ENCODE measurements at regions not wholly inside any gene's neighbourhood (a gene's known extent, or its start where the extent isn't known, plus 50 kb on each side); places are given as distances from the start of the nearest gene placed in this dataset.

DNA sequence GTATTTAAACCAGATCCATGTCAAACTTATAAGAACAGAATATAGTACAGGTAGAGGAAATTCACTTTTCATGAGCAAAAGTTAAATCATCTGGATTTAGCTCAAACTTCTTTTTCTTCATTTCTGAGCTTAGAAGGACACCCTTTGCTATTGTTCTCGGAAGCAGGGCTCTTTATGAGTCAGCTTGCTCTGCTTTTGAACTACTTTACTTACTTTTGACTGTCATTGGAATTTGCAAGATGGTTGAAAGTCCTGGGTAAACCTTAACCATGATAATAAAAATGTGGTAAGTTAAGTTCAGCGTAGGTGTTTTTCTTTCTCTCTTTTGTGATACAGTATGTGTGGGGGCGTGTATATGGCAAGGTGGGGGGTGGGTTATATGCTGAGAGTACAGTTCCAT, 312.7 kb upstream of the DPH6 start (continued):
- TF ChIP-seq, protein P1, sequence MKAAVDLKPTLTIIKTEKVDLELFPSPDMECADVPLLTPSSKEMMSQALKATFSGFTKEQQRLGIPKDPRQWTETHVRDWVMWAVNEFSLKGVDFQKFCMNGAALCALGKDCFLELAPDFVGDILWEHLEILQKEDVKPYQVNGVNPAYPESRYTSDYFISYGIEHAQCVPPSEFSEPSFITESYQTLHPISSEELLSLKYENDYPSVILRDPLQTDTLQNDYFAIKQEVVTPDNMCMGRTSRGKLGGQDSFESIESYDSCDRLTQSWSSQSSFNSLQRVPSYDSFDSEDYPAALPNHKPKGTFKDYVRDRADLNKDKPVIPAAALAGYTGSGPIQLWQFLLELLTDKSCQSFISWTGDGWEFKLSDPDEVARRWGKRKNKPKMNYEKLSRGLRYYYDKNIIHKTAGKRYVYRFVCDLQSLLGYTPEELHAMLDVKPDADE (conservative IDR thresholded peaks at IDR 0.05; ENCODE audit: control insufficient read depth, low read depth, low read length), result no peak
- TF ChIP-seq HCFC1 (IDR thresholded peaks at IDR 0.05; ENCODE audit: low read depth, low read length), result no peak

DNA sequence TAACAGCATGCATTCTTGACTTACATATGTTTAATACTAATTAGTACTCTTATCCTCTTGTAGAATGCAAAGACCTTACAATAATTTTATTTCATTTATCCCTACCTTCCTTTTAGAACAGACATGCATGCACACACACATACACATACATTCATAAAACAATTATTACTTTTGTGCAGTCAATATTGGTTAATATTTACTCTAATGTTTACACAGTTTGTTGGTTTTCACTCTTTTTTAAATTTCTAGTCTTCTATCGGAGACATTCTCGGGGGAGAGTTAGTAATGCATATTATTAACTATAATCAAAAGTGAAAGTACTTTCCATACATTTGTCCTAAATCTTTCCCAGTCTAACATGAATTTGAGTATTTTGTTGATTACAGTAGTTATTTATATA, 317.7 kb upstream of the DPH6 start:
- intact Hi-C loops (cut with micrococcal nuclease), result no loop called here
- CTCF ChIA-PET (ENCODE audit: low intra/inter-chr PET ratio), result no interaction called here
- FAIRE-seq (no peak), DNase-seq (ENCODE audit: extremely low read depth in 1 of 4, low spot score in 3 of 4) (no peak), ATAC-seq (no peak)
- Histone ChIP-seq H3K4me3 (no peak overlapping the region), H3K27ac (ENCODE audit: extremely low read depth, low read depth, low read length) (no peak overlapping the region), H2AFZ (ENCODE audit: low read depth, low read length) (no peak overlapping the region), H3K36me3 (ENCODE audit: control insufficient read depth, insufficient read depth, low read length) (no peaks in the 10 kb centered on the region), H3K27me3 (ENCODE audit: control insufficient read depth in 2 of 2, insufficient read depth in 2 of 2, low read length in 2 of 2) (no peaks in the 10 kb centered on the region), H4K20me1 (replicated peaks; ENCODE audit: control insufficient read depth, insufficient read depth, low read length) (no peaks in the 10 kb centered on the region), H3K4me2 (ENCODE audit: insufficient read depth, low read length) (no peak overlapping the region), H3K79me2 (ENCODE audit: control insufficient read depth, insufficient read depth, low read length) (no peaks in the 10 kb centered on the region), H3K9ac (ENCODE audit: insufficient read depth in 1 of 2, low read depth in 2 of 2, low read length in 2 of 2) (no peak overlapping the region), H3K9me3 (replicated peaks; ENCODE audit: control insufficient read depth, insufficient read depth, low read depth, low read length) (no peaks in the 10 kb centered on the region), H3K9me1 (ENCODE audit: control insufficient read depth, insufficient read depth, low read length) (no peaks in the 10 kb centered on the region), H3K4me1 (replicated peaks in 1 of 2; ENCODE audit: control insufficient read depth in 2 of 2, insufficient read depth in 2 of 2, low read length in 2 of 2) (no peaks in the 10 kb centered on the region)
- BruUV-seq (replicated peaks), result no TSS peak
- POLR2A ChIA-PET, result no interaction called here
- in situ Hi-C loops (cut with MboI), result no loop called here
- WGBS (ENCODE audit: insufficient coverage, low coverage, missing lambda C conversion rate), result 8% methylated on average over 2 of the region's 2 CpGs
- no peak for TF ChIP-seq DNMT1 (IDR thresholded peaks at IDR 0.05)
- no peak for TF ChIP-seq BDP1 (IDR thresholded peaks at IDR 0.05; ENCODE audit: insufficient read depth, insufficient read length)
- TF ChIP-seq HSF4 (CRISPR knock-in tag; IDR thresholded peaks at IDR 0.05; ENCODE audit: borderline replicate concordance), result no peak
- TF ChIP-seq ZNF584 (CRISPR knock-in tag; IDR thresholded peaks at IDR 0.05; ENCODE audit: low read depth), result no peak
- no peak for TF ChIP-seq CBFA2T3 (IDR thresholded peaks at IDR 0.05)
- TF ChIP-seq ASH1L (IDR thresholded peaks at IDR 0.05; ENCODE audit: borderline replicate concordance, low read depth, partially characterized antibody), result no peak
- TF ChIP-seq NFE2 (IDR thresholded peaks at IDR 0.05; ENCODE audit: low read depth), result no peak
- no peak for TF ChIP-seq SOX6 (IDR thresholded peaks at IDR 0.05)
- TF ChIP-seq, protein P2, sequence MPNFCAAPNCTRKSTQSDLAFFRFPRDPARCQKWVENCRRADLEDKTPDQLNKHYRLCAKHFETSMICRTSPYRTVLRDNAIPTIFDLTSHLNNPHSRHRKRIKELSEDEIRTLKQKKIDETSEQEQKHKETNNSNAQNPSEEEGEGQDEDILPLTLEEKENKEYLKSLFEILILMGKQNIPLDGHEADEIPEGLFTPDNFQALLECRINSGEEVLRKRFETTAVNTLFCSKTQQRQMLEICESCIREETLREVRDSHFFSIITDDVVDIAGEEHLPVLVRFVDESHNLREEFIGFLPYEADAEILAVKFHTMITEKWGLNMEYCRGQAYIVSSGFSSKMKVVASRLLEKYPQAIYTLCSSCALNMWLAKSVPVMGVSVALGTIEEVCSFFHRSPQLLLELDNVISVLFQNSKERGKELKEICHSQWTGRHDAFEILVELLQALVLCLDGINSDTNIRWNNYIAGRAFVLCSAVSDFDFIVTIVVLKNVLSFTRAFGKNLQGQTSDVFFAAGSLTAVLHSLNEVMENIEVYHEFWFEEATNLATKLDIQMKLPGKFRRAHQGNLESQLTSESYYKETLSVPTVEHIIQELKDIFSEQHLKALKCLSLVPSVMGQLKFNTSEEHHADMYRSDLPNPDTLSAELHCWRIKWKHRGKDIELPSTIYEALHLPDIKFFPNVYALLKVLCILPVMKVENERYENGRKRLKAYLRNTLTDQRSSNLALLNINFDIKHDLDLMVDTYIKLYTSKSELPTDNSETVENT (CRISPR knock-in tag; IDR thresholded peaks at IDR 0.05), result no peak
- no peak for TF ChIP-seq BRD4 (IDR thresholded peaks at IDR 0.05)
- TF ChIP-seq TAF9B (IDR thresholded peaks at IDR 0.05; ENCODE audit: partially characterized antibody), result no peak
- TF ChIP-seq, protein P3, sequence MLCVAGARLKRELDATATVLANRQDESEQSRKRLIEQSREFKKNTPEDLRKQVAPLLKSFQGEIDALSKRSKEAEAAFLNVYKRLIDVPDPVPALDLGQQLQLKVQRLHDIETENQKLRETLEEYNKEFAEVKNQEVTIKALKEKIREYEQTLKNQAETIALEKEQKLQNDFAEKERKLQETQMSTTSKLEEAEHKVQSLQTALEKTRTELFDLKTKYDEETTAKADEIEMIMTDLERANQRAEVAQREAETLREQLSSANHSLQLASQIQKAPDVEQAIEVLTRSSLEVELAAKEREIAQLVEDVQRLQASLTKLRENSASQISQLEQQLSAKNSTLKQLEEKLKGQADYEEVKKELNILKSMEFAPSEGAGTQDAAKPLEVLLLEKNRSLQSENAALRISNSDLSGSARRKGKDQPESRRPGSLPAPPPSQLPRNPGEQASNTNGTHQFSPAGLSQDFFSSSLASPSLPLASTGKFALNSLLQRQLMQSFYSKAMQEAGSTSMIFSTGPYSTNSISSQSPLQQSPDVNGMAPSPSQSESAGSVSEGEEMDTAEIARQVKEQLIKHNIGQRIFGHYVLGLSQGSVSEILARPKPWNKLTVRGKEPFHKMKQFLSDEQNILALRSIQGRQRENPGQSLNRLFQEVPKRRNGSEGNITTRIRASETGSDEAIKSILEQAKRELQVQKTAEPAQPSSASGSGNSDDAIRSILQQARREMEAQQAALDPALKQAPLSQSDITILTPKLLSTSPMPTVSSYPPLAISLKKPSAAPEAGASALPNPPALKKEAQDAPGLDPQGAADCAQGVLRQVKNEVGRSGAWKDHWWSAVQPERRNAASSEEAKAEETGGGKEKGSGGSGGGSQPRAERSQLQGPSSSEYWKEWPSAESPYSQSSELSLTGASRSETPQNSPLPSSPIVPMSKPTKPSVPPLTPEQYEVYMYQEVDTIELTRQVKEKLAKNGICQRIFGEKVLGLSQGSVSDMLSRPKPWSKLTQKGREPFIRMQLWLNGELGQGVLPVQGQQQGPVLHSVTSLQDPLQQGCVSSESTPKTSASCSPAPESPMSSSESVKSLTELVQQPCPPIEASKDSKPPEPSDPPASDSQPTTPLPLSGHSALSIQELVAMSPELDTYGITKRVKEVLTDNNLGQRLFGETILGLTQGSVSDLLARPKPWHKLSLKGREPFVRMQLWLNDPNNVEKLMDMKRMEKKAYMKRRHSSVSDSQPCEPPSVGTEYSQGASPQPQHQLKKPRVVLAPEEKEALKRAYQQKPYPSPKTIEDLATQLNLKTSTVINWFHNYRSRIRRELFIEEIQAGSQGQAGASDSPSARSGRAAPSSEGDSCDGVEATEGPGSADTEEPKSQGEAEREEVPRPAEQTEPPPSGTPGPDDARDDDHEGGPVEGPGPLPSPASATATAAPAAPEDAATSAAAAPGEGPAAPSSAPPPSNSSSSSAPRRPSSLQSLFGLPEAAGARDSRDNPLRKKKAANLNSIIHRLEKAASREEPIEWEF (CRISPR knock-in tag; IDR thresholded peaks at IDR 0.05), result no peak
- TF ChIP-seq HOXB6 (CRISPR knock-in tag; IDR thresholded peaks at IDR 0.05; ENCODE audit: borderline replicate concordance), result no peak
